GM13976 (cell line): ENCODE measurements at regions not wholly inside any gene's neighbourhood (a gene's known extent, or its start where the extent isn't known, plus 50 kb on each side); places are given as distances from the start of the nearest gene placed in this dataset.

Source experiments
- DNase-seq: peaks from one replicate; pipeline ENCODE4 v3.0.0; 2012; ENCODE audit warnings: low spot score
- CTCF ChIP-seq: IDR thresholded peaks from 2 replicates; pipeline ENCODE4 v1.5.1; 2012; ENCODE audit warnings: borderline replicate concordance, mild to moderate bottlenecking; ENCODE audit not compliant: insufficient read depth; ENCODE audit errors: extremely low read depth, missing control alignments, control extremely low read depth
- in situ Hi-C: fragments of 300-500 bp; cut with MboI; formaldehyde crosslinking; loops from one replicate; pipeline ENCODE4 v1.12.0; 2022; ENCODE audit warnings: low sequenced_read_pairs, mixed read lengths, inconsistent platforms; ENCODE audit not compliant: unreplicated experiment

GRCh38 chr6:151698931-151699700 is 108.4 kb upstream of the ESR1 start:
- DNase-seq, result no peak
- TF ChIP-seq CTCF, result no peak
- in situ Hi-C loops, result loop anchor here (25.0 kb wide), 1 partner anchor 413 kb away; no protein-coding TSS in a partner anchor

GRCh38 chr6:151699719-151700118 is 107.8 kb upstream of the ESR1 start:
- DNase-seq, result no peak
- in situ Hi-C loops, result loop anchor here (25.0 kb wide), 1 partner anchor 413 kb away; no protein-coding TSS in a partner anchor
- TF ChIP-seq CTCF, result no peak

GRCh38 chr6:151701911-151702562 is 105.4 kb upstream of the ESR1 start:
- DNase-seq, result no peak
- in situ Hi-C loops, result no loop called here
- no peak for TF ChIP-seq CTCF

- no peak for TF ChIP-seq CTCF
- DNase-seq, result no peak
- in situ Hi-C loops, result no loop called here
Observed at GRCh38 chr6:151702851-151703658, 104.4 kb upstream of the ESR1 start.

- in situ Hi-C loops, result no loop called here
- DNase-seq, result no peak
- TF ChIP-seq CTCF, result no peak
Observed at GRCh38 chr6:151704383-151704782, 103.1 kb upstream of the ESR1 start.

GRCh38 chr6:151705993-151706733 is 101.3 kb upstream of the ESR1 start:
- in situ Hi-C loops, result no loop called here
- no peak for TF ChIP-seq CTCF
- no peak for DNase-seq
